ENCODE measurements at regions not wholly inside any gene's neighbourhood (a gene's known extent, or its start where the extent isn't known, plus 50 kb on each side); places are given as distances from the start of the nearest gene placed in this dataset.

DNA sequence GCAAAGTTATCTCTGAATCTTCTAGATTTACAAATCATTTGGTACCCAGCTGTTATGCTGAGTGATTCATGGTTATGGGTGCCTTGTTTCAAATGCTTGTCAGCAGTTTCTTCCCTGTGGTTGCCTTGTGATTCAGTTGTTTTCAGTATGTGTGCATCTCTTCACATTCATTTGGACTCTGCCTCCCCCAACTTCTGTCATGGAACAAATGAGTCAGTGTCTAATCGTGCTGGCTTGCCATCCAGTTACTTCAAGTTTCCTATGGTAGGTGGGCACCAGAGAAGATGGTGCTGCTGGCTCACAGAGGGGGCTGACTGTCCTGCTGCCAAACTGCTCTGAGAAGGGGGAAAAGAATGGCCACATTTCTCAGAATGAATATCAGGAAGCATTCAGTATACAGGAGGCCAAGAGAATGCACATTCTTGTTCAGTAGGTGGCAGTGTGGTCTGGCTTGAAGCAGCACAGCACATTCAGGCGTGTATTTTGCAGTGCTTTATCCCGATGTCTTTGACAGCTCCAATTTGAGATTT, 260.9 kb downstream of the GLUD2 start:
- no peak overlapping the region for H3K27ac ChIP-seq (ENCODE audit: extremely low read depth, low read depth, low read length)
- H3K4me3 ChIP-seq (ENCODE audit: low read depth, low read length), result no peak overlapping the region
- H3K36me3 ChIP-seq (ENCODE audit: control insufficient read depth in 2 of 2, insufficient read depth in 1 of 2, low read length in 2 of 2), result no peaks in the 10 kb centered on the region
- ChIA-PET POLR2A (no interaction called here), CTCF (interaction anchor here (0.6 to 2.1 kb wide), 6 partner anchors 9 to 1407 kb away, joined by 3 to 7 read pairs (median 4); no protein-coding TSS in a partner anchor)
- no peak for TF ChIP-seq ZNF239 (tag by site-specific recombination; IDR thresholded peaks at IDR 0.05)
- no peak for TF ChIP-seq ZSCAN4 (tag by site-specific recombination; IDR thresholded peaks at IDR 0.05)
- TF ChIP-seq CTCF (tag by site-specific recombination; IDR thresholded peaks at IDR 0.05), result no peak
- no peak for TF ChIP-seq ZBTB1 (tag by site-specific recombination; IDR thresholded peaks at IDR 0.05)
- TF ChIP-seq SCRT2 (tag by site-specific recombination; IDR thresholded peaks at IDR 0.05), result no peak
- no peaks in the 10 kb centered on the region for H3K4me1 ChIP-seq (ENCODE audit: control insufficient read depth, insufficient read depth, low read length)
- H3K9me3 ChIP-seq (ENCODE audit: control insufficient read depth, insufficient read depth, low read depth, low read length), result no peaks in the 10 kb centered on the region

DNA sequence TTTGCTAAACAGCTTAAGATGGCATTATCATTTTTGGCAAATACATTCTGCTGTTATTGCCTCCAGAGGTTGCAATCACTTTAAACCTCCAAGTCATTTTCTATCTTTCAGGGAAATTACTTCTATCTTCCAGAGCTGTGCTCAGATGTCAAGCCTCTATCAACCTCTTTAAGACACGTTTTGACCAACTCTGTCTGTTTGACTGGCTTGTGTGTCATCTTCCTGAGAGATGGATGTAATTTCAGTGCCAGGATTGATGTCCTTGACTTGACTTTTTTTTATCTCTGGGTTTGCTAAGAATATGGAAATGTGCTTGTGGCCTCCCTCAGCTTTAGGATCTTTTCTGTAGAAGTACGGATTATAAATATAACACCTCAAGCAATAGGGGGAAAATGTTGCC, 263.4 kb downstream of the GLUD2 start:
- Histone ChIP-seq H3K27ac (ENCODE audit: extremely low read depth, low read depth, low read length) (no peak overlapping the region), H3K4me1 (ENCODE audit: control insufficient read depth, insufficient read depth, low read length) (no peaks in the 10 kb centered on the region), H3K36me3 (ENCODE audit: control insufficient read depth in 2 of 2, insufficient read depth in 1 of 2, low read length in 2 of 2) (no peaks in the 10 kb centered on the region), H3K4me3 (ENCODE audit: low read depth, low read length) (no peak overlapping the region), H3K9me3 (ENCODE audit: control insufficient read depth, insufficient read depth, low read depth, low read length) (no peaks in the 10 kb centered on the region)
- ChIA-PET CTCF (interaction anchor here (0.7 kb wide), 1 partner anchor 171 kb away, joined by 3 read pairs; no protein-coding TSS in a partner anchor), POLR2A (no interaction called here)
- TF ChIP-seq, protein P1, sequence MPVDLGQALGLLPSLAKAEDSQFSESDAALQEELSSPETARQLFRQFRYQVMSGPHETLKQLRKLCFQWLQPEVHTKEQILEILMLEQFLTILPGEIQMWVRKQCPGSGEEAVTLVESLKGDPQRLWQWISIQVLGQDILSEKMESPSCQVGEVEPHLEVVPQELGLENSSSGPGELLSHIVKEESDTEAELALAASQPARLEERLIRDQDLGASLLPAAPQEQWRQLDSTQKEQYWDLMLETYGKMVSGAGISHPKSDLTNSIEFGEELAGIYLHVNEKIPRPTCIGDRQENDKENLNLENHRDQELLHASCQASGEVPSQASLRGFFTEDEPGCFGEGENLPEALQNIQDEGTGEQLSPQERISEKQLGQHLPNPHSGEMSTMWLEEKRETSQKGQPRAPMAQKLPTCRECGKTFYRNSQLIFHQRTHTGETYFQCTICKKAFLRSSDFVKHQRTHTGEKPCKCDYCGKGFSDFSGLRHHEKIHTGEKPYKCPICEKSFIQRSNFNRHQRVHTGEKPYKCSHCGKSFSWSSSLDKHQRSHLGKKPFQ (tag by site-specific recombination; IDR thresholded peaks at IDR 0.05), result no peak
- no peak for TF ChIP-seq MZF1 (tag by site-specific recombination; IDR thresholded peaks at IDR 0.05; ENCODE audit: borderline replicate concordance)
- TF ChIP-seq ZSCAN23 (tag by site-specific recombination; IDR thresholded peaks at IDR 0.05), result no peak
- TF ChIP-seq, protein P2, sequence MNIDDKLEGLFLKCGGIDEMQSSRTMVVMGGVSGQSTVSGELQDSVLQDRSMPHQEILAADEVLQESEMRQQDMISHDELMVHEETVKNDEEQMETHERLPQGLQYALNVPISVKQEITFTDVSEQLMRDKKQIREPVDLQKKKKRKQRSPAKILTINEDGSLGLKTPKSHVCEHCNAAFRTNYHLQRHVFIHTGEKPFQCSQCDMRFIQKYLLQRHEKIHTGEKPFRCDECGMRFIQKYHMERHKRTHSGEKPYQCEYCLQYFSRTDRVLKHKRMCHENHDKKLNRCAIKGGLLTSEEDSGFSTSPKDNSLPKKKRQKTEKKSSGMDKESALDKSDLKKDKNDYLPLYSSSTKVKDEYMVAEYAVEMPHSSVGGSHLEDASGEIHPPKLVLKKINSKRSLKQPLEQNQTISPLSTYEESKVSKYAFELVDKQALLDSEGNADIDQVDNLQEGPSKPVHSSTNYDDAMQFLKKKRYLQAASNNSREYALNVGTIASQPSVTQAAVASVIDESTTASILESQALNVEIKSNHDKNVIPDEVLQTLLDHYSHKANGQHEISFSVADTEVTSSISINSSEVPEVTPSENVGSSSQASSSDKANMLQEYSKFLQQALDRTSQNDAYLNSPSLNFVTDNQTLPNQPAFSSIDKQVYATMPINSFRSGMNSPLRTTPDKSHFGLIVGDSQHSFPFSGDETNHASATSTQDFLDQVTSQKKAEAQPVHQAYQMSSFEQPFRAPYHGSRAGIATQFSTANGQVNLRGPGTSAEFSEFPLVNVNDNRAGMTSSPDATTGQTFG (tag by site-specific recombination; IDR thresholded peaks at IDR 0.05; ENCODE audit: borderline replicate concordance), result no peak
- TF ChIP-seq ZNF48 (tag by site-specific recombination; IDR thresholded peaks at IDR 0.05), result no peak
- no peak for TF ChIP-seq ZNF423 (tag by site-specific recombination; IDR thresholded peaks at IDR 0.05)
- TF ChIP-seq ZXDB (tag by site-specific recombination; IDR thresholded peaks at IDR 0.05), result no peak
- TF ChIP-seq ZNF768 (tag by site-specific recombination; IDR thresholded peaks at IDR 0.05), result no peak
- TF ChIP-seq KLF8 (tag by site-specific recombination; IDR thresholded peaks at IDR 0.05), result no peak
- no peak for TF ChIP-seq ZBTB49 (tag by site-specific recombination; IDR thresholded peaks at IDR 0.05; ENCODE audit: low read depth)
- TF ChIP-seq KLF10 (tag by site-specific recombination; IDR thresholded peaks at IDR 0.05), result no peak
- TF ChIP-seq ZNF157 (tag by site-specific recombination; IDR thresholded peaks at IDR 0.05), result no peak
- no peak for TF ChIP-seq ZNF433 (tag by site-specific recombination; IDR thresholded peaks at IDR 0.05; ENCODE audit: low read depth)
- TF ChIP-seq PRDM1 (tag by site-specific recombination; IDR thresholded peaks at IDR 0.05), result no peak
- no peak for TF ChIP-seq ZNF26 (tag by site-specific recombination; IDR thresholded peaks at IDR 0.05)
- TF ChIP-seq ZNF585B (tag by site-specific recombination; IDR thresholded peaks at IDR 0.05), result no peak
